Parathyroid adenoma (tissue), 2 donors: ENCODE measurements at regions not wholly inside any gene's neighbourhood (a gene's known extent, or its start where the extent isn't known, plus 50 kb on each side); places are given as distances from the start of the nearest gene placed in this dataset.

Source experiments
- H2AFZ ChIP-seq: fragments of 300-600 bp; sonication (generic); one replicate; pipeline ENCODE4 v1.7.0; 2017; ENCODE audit warnings: antibody characterized with exemption, mild to moderate bottlenecking
- H3K27ac ChIP-seq: fragments of 300-600 bp; sonication (generic); one replicate; pipeline ENCODE4 v1.7.0; 2017
- H3K27me3 ChIP-seq: fragments of 300-600 bp; sonication (generic); one replicate; pipeline ENCODE4 v1.7.0; 2017; ENCODE audit warnings: low read length; ENCODE audit not compliant: control insufficient read depth, insufficient read depth
- H3K36me3 ChIP-seq: fragments of 300-600 bp; sonication (generic); one replicate; pipeline ENCODE4 v1.7.0; 2017; ENCODE audit warnings: low read length; ENCODE audit not compliant: control insufficient read depth, insufficient read depth
- H3K4me1 ChIP-seq: fragments of 300-600 bp; sonication (generic); one replicate; pipeline ENCODE4 v1.7.0; 2017; ENCODE audit warnings: control low read depth
- H3K4me2 ChIP-seq: fragments of 300-600 bp; sonication (generic); one replicate; pipeline ENCODE4 v1.7.0; 2017; ENCODE audit warnings: low read length
- H3K4me3 ChIP-seq: fragments of 300-600 bp; sonication (generic); one replicate; pipeline ENCODE4 v1.7.0; 2017; ENCODE audit warnings: low read depth, low read length
- H3K79me2 ChIP-seq: fragments of 300-600 bp; sonication (generic); one replicate; pipeline ENCODE4 v1.7.0; 2017; ENCODE audit warnings: control low read depth
- H3K9ac ChIP-seq: fragments of 300-600 bp; sonication (generic); one replicate; pipeline ENCODE4 v1.7.0; 2017; ENCODE audit warnings: mild to moderate bottlenecking
- H3K9me3 ChIP-seq: fragments of 300-600 bp; sonication (generic); one replicate; pipeline ENCODE4 v1.7.0; 2017; ENCODE audit warnings: low read length; ENCODE audit not compliant: control insufficient read depth
- CTCF ChIP-seq: fragments of 300-600 bp; sonication (generic); IDR thresholded peaks from one replicate; pipeline ENCODE4 v1.7.0; 2017; ENCODE audit warnings: antibody characterized with exemption, mild to moderate bottlenecking
- donor health status: primary hyperparathyroidism.

GRCh38 chr7:106372595-106373318 is 88.0 kb upstream of the NAMPT start:
- Histone ChIP-seq H3K36me3 (no peaks in the 10 kb centered on the region), H3K9ac (no peak overlapping the region), H3K9me3 (no peaks in the 10 kb centered on the region), H3K27me3 (no peaks in the 10 kb centered on the region), H2AFZ (no peak overlapping the region), H3K4me2 (no peak overlapping the region), H3K4me3 (no peak overlapping the region), H3K4me1 (peaks cover 3% of the 10 kb centered on the region), H3K79me2 (no peaks in the 10 kb centered on the region), H3K27ac (no peak overlapping the region)
- TF ChIP-seq CTCF: no peak

DNA sequence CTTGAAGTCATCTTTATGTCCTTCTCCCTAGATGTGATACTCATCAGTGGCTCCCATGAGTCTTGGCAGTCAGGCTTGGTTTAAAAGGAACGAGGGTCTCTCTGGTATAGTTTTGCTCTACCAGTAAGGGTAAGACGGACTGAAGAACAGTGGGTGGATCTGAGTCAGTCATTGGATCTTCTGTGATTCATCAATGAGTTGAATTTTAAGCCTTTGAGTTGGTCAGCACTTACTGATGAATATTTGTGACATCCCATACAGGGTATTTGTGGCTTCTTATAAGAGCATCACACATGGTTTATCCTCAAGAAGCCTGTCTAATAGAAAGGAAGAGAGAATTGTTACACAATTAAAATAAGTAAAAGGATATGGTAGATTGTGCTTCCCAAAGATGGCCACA is 87.3 kb upstream of the NAMPT start:
- Histone ChIP-seq H3K9ac (no peak overlapping the region), H3K36me3 (no peaks in the 10 kb centered on the region), H3K79me2 (no peaks in the 10 kb centered on the region), H3K27me3 (no peaks in the 10 kb centered on the region), H3K9me3 (no peaks in the 10 kb centered on the region), H2AFZ (no peak overlapping the region), H3K4me2 (no peak overlapping the region), H3K4me1 (peaks cover 3% of the 10 kb centered on the region), H3K27ac (no peak overlapping the region), H3K4me3 (no peak overlapping the region)
- no peak for TF ChIP-seq CTCF

GRCh38 chr7:106371629-106372028 is 86.8 kb upstream of the NAMPT start:
- no peak for TF ChIP-seq CTCF
- H3K4me1 ChIP-seq: peaks cover 3% of the 10 kb centered on the region
- H3K9ac ChIP-seq: no peak overlapping the region
- no peaks in the 10 kb centered on the region for H3K36me3 ChIP-seq
- no peaks in the 10 kb centered on the region for H3K9me3 ChIP-seq
- H2AFZ ChIP-seq: no peak overlapping the region
- H3K27me3 ChIP-seq: no peaks in the 10 kb centered on the region
- H3K4me3 ChIP-seq: no peak overlapping the region
- H3K4me2 ChIP-seq: no peak overlapping the region
- H3K27ac ChIP-seq: no peak overlapping the region
- no peaks in the 10 kb centered on the region for H3K79me2 ChIP-seq

DNA sequence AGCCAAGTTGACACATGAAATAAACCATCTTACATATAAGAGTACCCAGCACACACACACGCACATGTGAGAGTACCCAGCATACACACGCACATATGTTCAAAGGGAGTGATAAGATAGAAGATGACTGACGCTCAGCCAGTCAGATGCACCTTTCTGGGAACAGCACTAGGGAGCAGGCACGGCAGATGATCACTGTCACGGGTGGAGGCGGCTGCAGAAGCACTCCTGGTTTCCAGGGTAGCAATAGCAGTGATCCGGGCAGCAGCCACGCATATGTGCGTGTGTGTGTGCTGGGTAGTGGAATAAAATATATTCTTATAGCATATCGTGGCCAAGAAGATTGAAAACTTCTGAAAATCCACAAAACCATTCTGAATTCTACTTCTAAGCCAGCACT is 85.8 kb upstream of the NAMPT start:
- Histone ChIP-seq H3K79me2 (no peaks in the 10 kb centered on the region), H3K27ac (no peak overlapping the region)
- TF ChIP-seq CTCF: no peak

DNA sequence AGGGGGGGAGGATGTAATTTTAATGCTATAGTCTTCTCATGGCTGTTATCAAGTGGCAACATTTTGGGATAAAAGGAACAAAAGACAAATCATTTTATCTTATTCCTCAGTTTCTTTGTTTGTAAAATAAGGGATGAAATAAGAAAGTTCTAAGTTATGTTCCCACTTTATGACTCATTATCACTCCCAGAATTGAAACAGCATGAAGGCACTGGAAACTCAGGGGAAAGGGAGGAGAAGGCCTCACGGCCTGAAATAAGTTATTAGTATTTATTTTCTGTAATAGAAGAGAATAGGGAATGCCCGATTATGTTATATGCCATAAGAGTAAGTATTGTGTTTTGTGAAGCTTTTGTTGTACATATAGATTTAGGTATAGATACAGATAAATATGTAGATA is 85.0 kb upstream of the NAMPT start:
- no peak for TF ChIP-seq CTCF
- Histone ChIP-seq H2AFZ (no peak overlapping the region), H3K27me3 (no peaks in the 10 kb centered on the region), H3K36me3 (no peaks in the 10 kb centered on the region), H3K9ac (no peak overlapping the region), H3K4me1 (peaks cover 3% of the 10 kb centered on the region), H3K27ac (no peak overlapping the region), H3K4me3 (no peak overlapping the region), H3K4me2 (no peak overlapping the region), H3K9me3 (no peaks in the 10 kb centered on the region), H3K79me2 (no peaks in the 10 kb centered on the region)

More for the DNA sequence above, 85.8 kb upstream of the NAMPT start:
- Histone ChIP-seq H3K27me3 (no peaks in the 10 kb centered on the region), H2AFZ (no peak overlapping the region), H3K4me2 (no peak overlapping the region), H3K9ac (no peak overlapping the region), H3K4me3 (no peak overlapping the region), H3K36me3 (no peaks in the 10 kb centered on the region), H3K4me1 (peaks cover 3% of the 10 kb centered on the region), H3K9me3 (no peaks in the 10 kb centered on the region)
